T-helper 17 cell (primary cell): ENCODE measurements at regions not wholly inside any gene's neighbourhood (a gene's known extent, or its start where the extent isn't known, plus 50 kb on each side); places are given as distances from the start of the nearest gene placed in this dataset.
"Not testable (repeated sequence)": the region's sequence is repeated elsewhere in the genome, so short reads cannot be mapped to it uniquely, and the experiment has no call there.

Experiments
- ATAC-seq: fragments of 150-1000 bp; cut with Tn5 transposase; 2 replicates; pipeline ENCODE4 v1.10.0; 2021; ENCODE audit warnings: mild to moderate bottlenecking, moderate library complexity
- DNase-seq, 3 donors: peaks; one replicate each; pipeline versions ENCODE4 v3.0.0 to v3.0.0-alpha.2; 2020 to 2021
- H3K9me3 ChIP-seq: one replicate; pipeline ENCODE4 v1.7.0; 2013; ENCODE audit warnings: low read length, mild to moderate bottlenecking; ENCODE audit not compliant: control insufficient read depth, poor library complexity, severe bottlenecking
- H3K27ac Mint-ChIP-seq: one replicate; pipeline ENCODE4 v1.8.0; 2022; ENCODE audit warnings: mild to moderate bottlenecking, moderate library complexity, mixed read lengths
- H3K27me3 Mint-ChIP-seq: one replicate; pipeline ENCODE4 v1.8.0; 2022; ENCODE audit warnings: mixed read lengths
- H3K36me3 Mint-ChIP-seq: one replicate; pipeline ENCODE4 v1.8.0; 2022; ENCODE audit warnings: low read depth, mixed read lengths
- H3K4me1 Mint-ChIP-seq: one replicate; pipeline ENCODE4 v1.8.0; 2022; ENCODE audit warnings: mild to moderate bottlenecking, mixed read lengths
- H3K4me3 Mint-ChIP-seq: one replicate; pipeline ENCODE4 v1.8.0; 2022; ENCODE audit warnings: mild to moderate bottlenecking, moderate library complexity, mixed read lengths

- H3K9me3 ChIP-seq, H3K4me1 Mint-ChIP-seq, H3K27me3 Mint-ChIP-seq, H3K4me3 Mint-ChIP-seq, H3K36me3 Mint-ChIP-seq, DNase-seq, ATAC-seq: not testable (repeated sequence)
- peak overlapping the region; percentile 16 for H3K27ac Mint-ChIP-seq
Measured at GRCh38 chr14:106466483-106466882, 940.1 kb downstream of the TMEM121 start.

- H3K4me1 Mint-ChIP-seq, H3K27me3 Mint-ChIP-seq, H3K9me3 ChIP-seq, H3K4me3 Mint-ChIP-seq, H3K36me3 Mint-ChIP-seq, H3K27ac Mint-ChIP-seq, DNase-seq: not testable (repeated sequence)
- peak; percentile 82 for ATAC-seq
Measured at GRCh38 chr14:106468869-106469268, 942.5 kb downstream of the TMEM121 start.

- H3K4me3 Mint-ChIP-seq: peak overlapping the region; percentile 21
- DNase-seq, H3K27ac Mint-ChIP-seq, H3K9me3 ChIP-seq, H3K36me3 Mint-ChIP-seq, H3K27me3 Mint-ChIP-seq, H3K4me1 Mint-ChIP-seq: not testable (repeated sequence)
- ATAC-seq: peak; percentile 53
Measured at GRCh38 chr14:106470028-106470427, 943.6 kb downstream of the TMEM121 start.

GRCh38 chr14:106474261-106475028 lies 948.1 kb downstream of the TMEM121 start:
- not testable (repeated sequence) for H3K27me3 Mint-ChIP-seq, H3K9me3 ChIP-seq, DNase-seq, ATAC-seq, H3K36me3 Mint-ChIP-seq, H3K27ac Mint-ChIP-seq, H3K4me1 Mint-ChIP-seq, H3K4me3 Mint-ChIP-seq

GRCh38 chr14:106475214-106475613 lies 948.8 kb downstream of the TMEM121 start:
- not testable (repeated sequence) for H3K27me3 Mint-ChIP-seq, H3K36me3 Mint-ChIP-seq, DNase-seq, H3K9me3 ChIP-seq, H3K4me1 Mint-ChIP-seq, H3K4me3 Mint-ChIP-seq, H3K27ac Mint-ChIP-seq, ATAC-seq

- not testable (repeated sequence) for ATAC-seq, DNase-seq, H3K27me3 Mint-ChIP-seq, H3K4me1 Mint-ChIP-seq, H3K27ac Mint-ChIP-seq, H3K9me3 ChIP-seq, H3K4me3 Mint-ChIP-seq, H3K36me3 Mint-ChIP-seq
Measured at GRCh38 chr14:106477600-106477999, 951.2 kb downstream of the TMEM121 start.

- H3K9me3 ChIP-seq, H3K36me3 Mint-ChIP-seq, H3K4me3 Mint-ChIP-seq, DNase-seq, H3K4me1 Mint-ChIP-seq, H3K27ac Mint-ChIP-seq, H3K27me3 Mint-ChIP-seq: not testable (repeated sequence)
- peak; percentile 73 for ATAC-seq
Measured at GRCh38 chr14:106480287-106480686, 953.9 kb downstream of the TMEM121 start.

- H3K27me3 Mint-ChIP-seq, H3K4me1 Mint-ChIP-seq: not testable (repeated sequence)
Measured at GRCh38 chr14:106482213-106482612, 955.8 kb downstream of the TMEM121 start.

GRCh38 chr14:106487600-106487999 lies 961.2 kb downstream of the TMEM121 start:
- no peak for DNase-seq
- Mint-ChIP-seq H3K4me3 (no peak overlapping the region), H3K27me3 (peaks cover 7% of the 10 kb centered on the region), H3K4me1 (no peaks in the 10 kb centered on the region), H3K27ac (no peak overlapping the region), H3K36me3 (no peaks in the 10 kb centered on the region)
- H3K9me3 ChIP-seq: no peaks in the 10 kb centered on the region
- ATAC-seq: no peak

More at GRCh38 chr14:106482213-106482612, 955.8 kb downstream of the TMEM121 start:
- H3K4me3 Mint-ChIP-seq, H3K27ac Mint-ChIP-seq, H3K9me3 ChIP-seq, DNase-seq, H3K36me3 Mint-ChIP-seq, ATAC-seq: not testable (repeated sequence)

GRCh38 chr14:106488291-106488690 lies 961.9 kb downstream of the TMEM121 start:
- no peak overlapping the region for H3K4me3 Mint-ChIP-seq
- H3K4me1 Mint-ChIP-seq: no peaks in the 10 kb centered on the region
- no peak overlapping the region for H3K27ac Mint-ChIP-seq
- no peaks in the 10 kb centered on the region for H3K9me3 ChIP-seq
- ATAC-seq: no peak
- no peak for DNase-seq
- peaks cover 7% of the 10 kb centered on the region for H3K27me3 Mint-ChIP-seq
- no peaks in the 10 kb centered on the region for H3K36me3 Mint-ChIP-seq

- Mint-ChIP-seq H3K27ac (no peak overlapping the region), H3K27me3 (peaks cover 7% of the 10 kb centered on the region), H3K4me3 (no peak overlapping the region), H3K36me3 (no peaks in the 10 kb centered on the region), H3K4me1 (peaks cover 5% of the 10 kb centered on the region)
- DNase-seq (no peak), ATAC-seq (no peak)
- H3K9me3 ChIP-seq: no peaks in the 10 kb centered on the region
Measured at GRCh38 chr14:106489112-106489881, 962.9 kb downstream of the TMEM121 start.

GRCh38 chr14:106490442-106490841 lies 964.1 kb downstream of the TMEM121 start:
- ATAC-seq (no peak), DNase-seq (no peak)
- Mint-ChIP-seq H3K27me3 (peaks cover 7% of the 10 kb centered on the region), H3K27ac (no peak overlapping the region), H3K4me1 (peaks cover 12% of the 10 kb centered on the region), H3K36me3 (no peaks in the 10 kb centered on the region), H3K4me3 (no peak overlapping the region)
- H3K9me3 ChIP-seq: no peaks in the 10 kb centered on the region

- Mint-ChIP-seq H3K36me3 (peaks cover 3% of the 10 kb centered on the region), H3K4me1 (peaks cover 12% of the 10 kb centered on the region), H3K27me3 (peaks cover 7% of the 10 kb centered on the region), H3K4me3 (no peak overlapping the region), H3K27ac (no peak overlapping the region)
- DNase-seq: no peak
- no peaks in the 10 kb centered on the region for H3K9me3 ChIP-seq
- no peak for ATAC-seq
Measured at GRCh38 chr14:106491851-106492250, 965.5 kb downstream of the TMEM121 start.
